Uterus (tissue), 3 donors: ENCODE measurements at regions not wholly inside any gene's neighbourhood (a gene's known extent, or its start where the extent isn't known, plus 50 kb on each side); places are given as distances from the start of the nearest gene placed in this dataset.

Source experiments
- DNase-seq, 2 donors: peaks; one replicate each; pipeline ENCODE4 v3.0.0-alpha.2; 2019 to 2020
- H3K27ac ChIP-seq, 2 donors: fragments of 200-600 bp; sonication (generic); 1 replicate in 1 of 2; 2 replicates in 1 of 2; pipeline ENCODE4 v1.5.1; 2016 to 2018
- H3K27me3 ChIP-seq, 2 donors: fragments of 200-600 bp; sonication (generic); one replicate each; pipeline ENCODE4 v1.5.1; 2018 to 2019; ENCODE audit warnings: control low read depth in 1 of 2
- H3K36me3 ChIP-seq, 2 donors: fragments of 200-600 bp; sonication (generic); one replicate each; pipeline ENCODE4 v1.5.1; 2019; ENCODE audit warnings: control low read depth in 1 of 2
- H3K4me1 ChIP-seq, 2 donors: fragments of 200-600 bp; sonication (generic); one replicate each; pipeline ENCODE4 v1.5.1; 2018 to 2019; ENCODE audit warnings: control low read depth in 1 of 2
- H3K4me3 ChIP-seq, 2 donors: fragments of 200-600 bp; sonication (generic); 1 replicate in 1 of 2; 2 replicates in 1 of 2; pipeline ENCODE4 v1.5.1; 2018 to 2019; ENCODE audit warnings: mild to moderate bottlenecking in 1 of 2
- H3K9me3 ChIP-seq, 2 donors: fragments of 200-600 bp; sonication (generic); one replicate each; pipeline ENCODE4 v1.5.1; 2019; ENCODE audit warnings: control low read depth in 1 of 2
- CTCF ChIP-seq, 4 experiments: fragments of 200-600 bp in 2 of 4; fragments of 450-650 bp in 2 of 4; sonication (generic) in 2 of 4; IDR thresholded peaks; one replicate each; pipeline ENCODE4 v1.5.1; 2016 to 2019; ENCODE audit warnings: antibody characterized with exemption in 4 of 4, mild to moderate bottlenecking in 2 of 4, moderate library complexity in 1 of 4
- POLR2A ChIP-seq, 2 donors: fragments of 450-650 bp; IDR thresholded peaks; one replicate each; pipeline ENCODE4 v1.6.1; 2016; ENCODE audit warnings: antibody characterized with exemption in 2 of 2, mild to moderate bottlenecking in 1 of 2, moderate library complexity in 1 of 2
- intact Hi-C: fragments of 100-400 bp; cut with DNase I; formaldehyde crosslinking; loops from one replicate; pipeline ENCODE4 v1.15.1; 2023; ENCODE audit warnings: low total_unique reads
- donor health status: DM: yes; HTN: yes; CAD: no.

GRCh38 chr20:51910321-51911050, 108.2 kb upstream of the SALL4 start:
- no peak overlapping the region for H3K4me3 ChIP-seq
- no peak for DNase-seq
- intact Hi-C loops, result no loop called here
- no peak for TF ChIP-seq CTCF (IDR thresholded peaks at IDR 0.05)
- TF ChIP-seq POLR2A (IDR thresholded peaks at IDR 0.05), result no peak
- no peaks in the 10 kb centered on the region for H3K4me1 ChIP-seq
- no peaks in the 10 kb centered on the region for H3K27me3 ChIP-seq
- no peak overlapping the region for H3K27ac ChIP-seq
- no peaks in the 10 kb centered on the region for H3K36me3 ChIP-seq
- no peaks in the 10 kb centered on the region for H3K9me3 ChIP-seq

- Histone ChIP-seq H3K27me3 (no peaks in the 10 kb centered on the region), H3K4me1 (no peaks in the 10 kb centered on the region), H3K27ac (no peak overlapping the region), H3K4me3 (no peak overlapping the region), H3K9me3 (no peaks in the 10 kb centered on the region), H3K36me3 (no peaks in the 10 kb centered on the region)
- intact Hi-C loops, result no loop called here
- no peak for DNase-seq
- TF ChIP-seq POLR2A (IDR thresholded peaks at IDR 0.05) (no peak), CTCF (IDR thresholded peaks at IDR 0.05) (no peak)
Measured at GRCh38 chr20:51906679-51907078, 104.4 kb upstream of the SALL4 start.

GRCh38 chr20:51906049-51906448, 103.7 kb upstream of the SALL4 start:
- Histone ChIP-seq H3K27me3 (no peaks in the 10 kb centered on the region), H3K9me3 (no peaks in the 10 kb centered on the region), H3K36me3 (no peaks in the 10 kb centered on the region), H3K4me1 (no peaks in the 10 kb centered on the region), H3K4me3 (no peak overlapping the region), H3K27ac (no peak overlapping the region)
- TF ChIP-seq POLR2A (IDR thresholded peaks at IDR 0.05), result no peak
- TF ChIP-seq CTCF (IDR thresholded peaks at IDR 0.05), result no peak
- intact Hi-C loops, result no loop called here
- no peak for DNase-seq

- DNase-seq, result no peak
- TF ChIP-seq CTCF (IDR thresholded peaks at IDR 0.05), result no peak
- TF ChIP-seq POLR2A (IDR thresholded peaks at IDR 0.05), result no peak
- H3K9me3 ChIP-seq, result no peaks in the 10 kb centered on the region
- no peaks in the 10 kb centered on the region for H3K36me3 ChIP-seq
- no peaks in the 10 kb centered on the region for H3K27me3 ChIP-seq
- H3K4me1 ChIP-seq, result no peaks in the 10 kb centered on the region
- intact Hi-C loops, result no loop called here
- no peak overlapping the region for H3K4me3 ChIP-seq
- H3K27ac ChIP-seq, result no peak overlapping the region
Measured at GRCh38 chr20:51902933-51903332, 100.6 kb upstream of the SALL4 start.

GRCh38 chr20:51900443-51900842, 98.1 kb upstream of the SALL4 start:
- TF ChIP-seq CTCF (IDR thresholded peaks at IDR 0.05) (no peak), POLR2A (IDR thresholded peaks at IDR 0.05) (no peak)
- Histone ChIP-seq H3K27ac (no peak overlapping the region), H3K27me3 (no peaks in the 10 kb centered on the region), H3K4me1 (no peaks in the 10 kb centered on the region), H3K9me3 (no peaks in the 10 kb centered on the region), H3K4me3 (no peak overlapping the region), H3K36me3 (no peaks in the 10 kb centered on the region)
- DNase-seq, result no peak
- intact Hi-C loops, result no loop called here
